Motor neuron (in vitro differentiated cells): ENCODE measurements at regions not wholly inside any gene's neighbourhood (a gene's known extent, or its start where the extent isn't known, plus 50 kb on each side); places are given as distances from the start of the nearest gene placed in this dataset.
"Not testable (repeated sequence)": the region's sequence is repeated elsewhere in the genome, so short reads cannot be mapped to it uniquely, and the experiment has no call there.

Source experiments
- ATAC-seq, 8 experiments: fragments of 200-7000 bp; cut with Tn5 transposase; replicated peaks in 6 of 8; 2 replicates each; pipeline ENCODE4 v1.8.0; 2021; ENCODE audit warnings: mild to moderate bottlenecking in 8 of 8, moderate library complexity in 8 of 8
- H3K27ac ChIP-seq, 2 donors: fragments of 250-450 bp; sonication (Bioruptor Pico); 2 replicates each; pipeline ENCODE4 v1.9.0; 2021; ENCODE audit warnings: antibody characterized with exemption in 2 of 2, mild to moderate bottlenecking in 2 of 2, moderate library complexity in 1 of 2
- H3K4me1 ChIP-seq, 2 donors: fragments of 250-450 bp; sonication (Bioruptor Pico); replicated peaks in 1 of 2; 2 replicates each; pipeline ENCODE4 v1.6.1; 2021; ENCODE audit warnings: antibody characterized with exemption in 2 of 2, mild to moderate bottlenecking in 2 of 2, moderate library complexity in 1 of 2
- H3K4me3 ChIP-seq, 5 donors: fragments of 250-450 bp; sonication (Bioruptor Pico); 2 replicates each; pipeline ENCODE4 v1.9.0; 2021; ENCODE audit warnings: antibody characterized with exemption in 5 of 5, mild to moderate bottlenecking in 5 of 5, moderate library complexity in 4 of 5
- WGBS, 10 experiments: fragments of 450-650 bp; shearing (Covaris generic); methylation state at CpG; one replicate each; pipeline ENCODE4 v1.0.0; 2022; 5-methylcytosine and 5-hydroxymethylcytosine counted together
- in situ Hi-C, 9 experiments: fragments of 400-800 bp; cut with MboI; loops; one replicate each; pipeline ENCODE4 v1.15.0; 2021; ENCODE audit warnings: low sequenced_read_pairs in 9 of 9, low pct_unique_long_range_greater_than_20kb in 2 of 9; ENCODE audit not compliant: unreplicated experiment in 9 of 9

- no peak for ATAC-seq
- WGBS, 10 experiments: 38 to 100% (median 83%) methylated on average over 1 of the region's 1 CpG; no CpG with 5 or more reads in 1 of the 10 experiments
- in situ Hi-C loops: no loop called here
- no peak overlapping the region for H3K27ac ChIP-seq
- H3K4me1 ChIP-seq: no peaks in the 10 kb centered on the region
- no peak overlapping the region for H3K4me3 ChIP-seq
These were observed 99.6 kb downstream of the C11orf87 start for GRCh38 chr11:109521571-109522086.

GRCh38 chr11:109522116-109522755 lies 100.2 kb downstream of the C11orf87 start:
- H3K27ac ChIP-seq: no peak overlapping the region
- H3K4me3 ChIP-seq: no peak overlapping the region
- H3K4me1 ChIP-seq: peaks cover 3 to 4% of the 10 kb centered on the region in 2 donors
- in situ Hi-C loops: no loop called here
- ATAC-seq: no peak
- 11 to 100% (median 64%) methylated on average over 1 to 2 of the region's 2 CpGs for WGBS, 10 experiments

- H3K4me3 ChIP-seq, in situ Hi-C loops, H3K4me1 ChIP-seq, H3K27ac ChIP-seq, ATAC-seq: not testable (repeated sequence)
- WGBS, 10 experiments: 69 to 100% (median 96%) methylated on average over 1 to 4 of the region's 7 CpGs; no CpG with 5 or more reads in 2 of the 10 experiments
These were observed 103.6 kb downstream of the C11orf87 start for GRCh38 chr11:109525636-109526035.

- ATAC-seq: no peak
- in situ Hi-C loops: no loop called here
- peaks cover 7% of the 10 kb centered on the region in 2 donors for H3K4me1 ChIP-seq
- no peak overlapping the region for H3K27ac ChIP-seq
- 64 to 96% (median 92%) methylated on average over 2 to 5 of the region's 5 CpGs; no CpG with 5 or more reads in 5 of the 10 experiments for WGBS, 10 experiments
- H3K4me3 ChIP-seq: no peak overlapping the region
These were observed 104.1 kb downstream of the C11orf87 start for GRCh38 chr11:109526061-109526460.

GRCh38 chr11:109526931-109527330 lies 104.9 kb downstream of the C11orf87 start:
- in situ Hi-C loops: no loop called here
- ATAC-seq: no peak
- peaks cover 7% of the 10 kb centered on the region in 2 donors for H3K4me1 ChIP-seq
- no peak overlapping the region for H3K27ac ChIP-seq
- H3K4me3 ChIP-seq: no peak overlapping the region
- WGBS, 10 experiments: 20 to 86% (median 67%) methylated on average over 2 to 4 of the region's 4 CpGs

- Histone ChIP-seq H3K27ac (no peak overlapping the region), H3K4me3 (no peak overlapping the region), H3K4me1 (peaks cover 7% of the 10 kb centered on the region in 2 donors)
- WGBS, 10 experiments: 0 to 100% (median 44%) methylated on average over 1 of the region's 1 CpG; no CpG with 5 or more reads in 3 of the 10 experiments
- in situ Hi-C loops: no loop called here
- no peak for ATAC-seq
These were observed 105.5 kb downstream of the C11orf87 start for GRCh38 chr11:109527496-109527895.

- Histone ChIP-seq H3K27ac (no peak overlapping the region), H3K4me3 (no peak overlapping the region), H3K4me1 (no peaks in the 10 kb centered on the region)
- 6 to 100% (median 64%) methylated on average over 1 to 6 of the region's 6 CpGs for WGBS, 10 experiments
- ATAC-seq: peak in 1 of 8 experiments; percentile 25
- in situ Hi-C loops: no loop called here
These were observed 125.5 kb downstream of the C11orf87 start for GRCh38 chr11:109547356-109548027.

- no peaks in the 10 kb centered on the region for H3K4me1 ChIP-seq
- no peak overlapping the region for H3K27ac ChIP-seq
- no peak for ATAC-seq
- in situ Hi-C loops: no loop called here
- H3K4me3 ChIP-seq: no peak overlapping the region
- 40 to 100% (median 86%) methylated on average over 1 to 3 of the region's 3 CpGs; no CpG with 5 or more reads in 2 of the 10 experiments for WGBS, 10 experiments
These were observed 130.4 kb downstream of the C11orf87 start for GRCh38 chr11:109552376-109552775.

- Histone ChIP-seq H3K4me1 (no peaks in the 10 kb centered on the region), H3K27ac (no peak overlapping the region), H3K4me3 (no peak overlapping the region)
- in situ Hi-C loops: no loop called here
- ATAC-seq: no peak
- WGBS, 10 experiments: 83 to 100% (median 100%) methylated on average over 1 of the region's 1 CpG; no CpG with 5 or more reads in 5 of the 10 experiments
These were observed 131.3 kb downstream of the C11orf87 start for GRCh38 chr11:109553284-109553683.

- in situ Hi-C loops: no loop called here
- no peak overlapping the region for H3K27ac ChIP-seq
These were observed 133.0 kb downstream of the C11orf87 start for GRCh38 chr11:109554951-109555350.

GRCh38 chr11:109564241-109564640 lies 142.3 kb downstream of the C11orf87 start:
- no peak for ATAC-seq
- no peak overlapping the region for H3K27ac ChIP-seq
- no peak overlapping the region for H3K4me3 ChIP-seq
- no peaks in the 10 kb centered on the region for H3K4me1 ChIP-seq
- in situ Hi-C loops: no loop called here
- 71 to 100% (median 90%) methylated on average over 1 of the region's 1 CpG; no CpG with 5 or more reads in 1 of the 10 experiments for WGBS, 10 experiments

More at GRCh38 chr11:109554951-109555350, 133.0 kb downstream of the C11orf87 start:
- no peak for ATAC-seq
- H3K4me1 ChIP-seq: no peaks in the 10 kb centered on the region
- no peak overlapping the region for H3K4me3 ChIP-seq

GRCh38 chr11:109582470-109582869 lies 160.5 kb downstream of the C11orf87 start:
- Histone ChIP-seq H3K4me1 (peaks cover 11 to 30% of the 10 kb centered on the region in 2 donors), H3K4me3 (no peak overlapping the region), H3K27ac (no peak overlapping the region)
- ATAC-seq: peak in 5 of 8 experiments; percentile 52 to 74 (median 66)
- in situ Hi-C loops: no loop called here
- 54 to 100% (median 63%) methylated on average over 1 to 6 of the region's 6 CpGs for WGBS, 10 experiments
